HEK293 (cell line): ENCODE measurements at regions not wholly inside any gene's neighbourhood (a gene's known extent, or its start where the extent isn't known, plus 50 kb on each side); places are given as distances from the start of the nearest gene placed in this dataset.

ENCODE experiments used
- CTCF ChIA-PET: fragments of 350-600 bp; formaldehyde crosslinking; extraction: SDS; loops from one replicate; lab custom pipeline; 2021; ENCODE audit warnings: antibody characterized with exemption; lab: Yijun Ruan, JAX
- POLR2A ChIA-PET: fragments of 300-600 bp; formaldehyde crosslinking; extraction: SDS; loops from one replicate; lab custom pipeline; 2020; ENCODE audit warnings: antibody characterized with exemption, inconsistent platforms; lab: Yijun Ruan, JAX
- H3K27ac ChIP-seq: fragments of 200-500 bp; sonication (Bioruptor generic); 2 replicates; pipeline ENCODE4 v1.5.1; 2014; ENCODE audit warnings: low read depth, low read length, control low read depth, inconsistent platforms; ENCODE audit errors: extremely low read depth
- H3K36me3 ChIP-seq, 2 experiments: fragments of 200-500 bp in 1 of 2; sonication (Bioruptor generic) in 1 of 2; 1 replicate in 1 of 2; 2 replicates in 1 of 2; pipeline ENCODE4 v1.5.1; 2014 to 2017; ENCODE audit warnings: inconsistent platforms in 2 of 2, low read length in 2 of 2; ENCODE audit not compliant: control insufficient read depth in 2 of 2, insufficient read depth in 1 of 2
- H3K4me1 ChIP-seq: fragments of 200-500 bp; sonication (Bioruptor generic); 2 replicates; pipeline ENCODE4 v1.5.1; 2014; ENCODE audit warnings: mild to moderate bottlenecking, low read length, inconsistent platforms; ENCODE audit not compliant: control insufficient read depth, insufficient read depth
- H3K4me3 ChIP-seq: 2 replicates; pipeline ENCODE4 v1.5.1; 2011; ENCODE audit warnings: low read depth, mild to moderate bottlenecking, control low read depth, low read length, moderate library complexity
- H3K9me3 ChIP-seq: fragments of 200-500 bp; sonication (Bioruptor generic); 2 replicates; pipeline ENCODE4 v1.5.1; 2014; ENCODE audit warnings: low read depth, low read length, inconsistent platforms; ENCODE audit not compliant: control insufficient read depth, insufficient read depth
- MEIS1 ChIP-seq: sonication (generic); formaldehyde crosslinking; IDR thresholded peaks from 2 replicates; pipeline ENCODE4 v1.8.1; 2022; ENCODE audit warnings: missing genetic modification reagents, mild to moderate bottlenecking, borderline replicate concordance
- RBAK ChIP-seq: fragments of 450-650 bp; formaldehyde crosslinking; IDR thresholded peaks from 2 replicates; pipeline ENCODE4 v1.5.1; 2016; ENCODE audit warnings: missing biosample characterization, missing genetic modification characterization
- SP3 ChIP-seq: fragments of 450-650 bp; formaldehyde crosslinking; IDR thresholded peaks from 2 replicates; pipeline ENCODE4 v1.5.1; 2016; ENCODE audit warnings: missing biosample characterization, missing genetic modification characterization
- ZBTB20 ChIP-seq: fragments of 450-650 bp; formaldehyde crosslinking; IDR thresholded peaks from 2 replicates; pipeline ENCODE4 v1.5.1; 2016; ENCODE audit warnings: missing biosample characterization, missing genetic modification characterization
- ZNF214 ChIP-seq: fragments of 450-650 bp; formaldehyde crosslinking; IDR thresholded peaks from 2 replicates; pipeline ENCODE4 v1.5.1; 2017; ENCODE audit warnings: missing biosample characterization, mild to moderate bottlenecking, missing genetic modification characterization, borderline replicate concordance
- ZNF335 ChIP-seq: fragments of 450-650 bp; formaldehyde crosslinking; conservative IDR thresholded peaks from 2 replicates; pipeline ENCODE4 v1.5.1; 2016; ENCODE audit warnings: missing biosample characterization, missing genetic modification characterization
- ZNF530 ChIP-seq: fragments of 450-650 bp; formaldehyde crosslinking; IDR thresholded peaks from 2 replicates; pipeline ENCODE4 v1.5.1; 2016; ENCODE audit warnings: low read depth, missing biosample characterization, missing genetic modification characterization
- ZNF555 ChIP-seq: fragments of 450-650 bp; formaldehyde crosslinking; conservative IDR thresholded peaks from 2 replicates; pipeline ENCODE4 v1.5.1; 2017; ENCODE audit warnings: missing biosample characterization, mild to moderate bottlenecking, missing genetic modification characterization, inconsistent platforms
- ZNF777 ChIP-seq: fragments of 450-650 bp; formaldehyde crosslinking; IDR thresholded peaks from 2 replicates; pipeline ENCODE4 v1.5.1; 2017; ENCODE audit warnings: missing biosample characterization, missing genetic modification characterization, borderline replicate concordance
- TF ChIP-seq, protein P1 (sequence below): fragments of 450-650 bp; formaldehyde crosslinking; IDR thresholded peaks from 2 replicates; pipeline ENCODE4 v1.5.1; 2017; ENCODE audit warnings: missing biosample characterization, missing genetic modification characterization
- TF ChIP-seq, protein P2 (sequence below): fragments of 450-650 bp; formaldehyde crosslinking; IDR thresholded peaks from 2 replicates; pipeline ENCODE4 v1.5.1; 2016; ENCODE audit warnings: missing biosample characterization, missing genetic modification characterization
- TF ChIP-seq, protein P3 (sequence below): fragments of 450-650 bp; formaldehyde crosslinking; IDR thresholded peaks from 2 replicates; pipeline ENCODE4 v1.5.1; 2017; ENCODE audit warnings: missing biosample characterization, missing genetic modification characterization
- TF ChIP-seq, protein P4 (sequence below): fragments of 450-650 bp; formaldehyde crosslinking; IDR thresholded peaks from 2 replicates; pipeline ENCODE4 v1.5.1; 2016; ENCODE audit warnings: missing biosample characterization, missing genetic modification characterization

- H3K4me1 ChIP-seq, result no peaks in the 10 kb centered on the region
- ChIA-PET CTCF (no interaction called here), POLR2A (no interaction called here)
- H3K36me3 ChIP-seq, result no peaks in the 10 kb centered on the region
- TF ChIP-seq ZBTB20 (tag by site-specific recombination) (no peak), ZNF555 (tag by site-specific recombination) (no peak), ZNF530 (tag by site-specific recombination) (no peak), MEIS1 (no peak), ZNF335 (tag by site-specific recombination) (no peak)
- TF ChIP-seq, protein P1, sequence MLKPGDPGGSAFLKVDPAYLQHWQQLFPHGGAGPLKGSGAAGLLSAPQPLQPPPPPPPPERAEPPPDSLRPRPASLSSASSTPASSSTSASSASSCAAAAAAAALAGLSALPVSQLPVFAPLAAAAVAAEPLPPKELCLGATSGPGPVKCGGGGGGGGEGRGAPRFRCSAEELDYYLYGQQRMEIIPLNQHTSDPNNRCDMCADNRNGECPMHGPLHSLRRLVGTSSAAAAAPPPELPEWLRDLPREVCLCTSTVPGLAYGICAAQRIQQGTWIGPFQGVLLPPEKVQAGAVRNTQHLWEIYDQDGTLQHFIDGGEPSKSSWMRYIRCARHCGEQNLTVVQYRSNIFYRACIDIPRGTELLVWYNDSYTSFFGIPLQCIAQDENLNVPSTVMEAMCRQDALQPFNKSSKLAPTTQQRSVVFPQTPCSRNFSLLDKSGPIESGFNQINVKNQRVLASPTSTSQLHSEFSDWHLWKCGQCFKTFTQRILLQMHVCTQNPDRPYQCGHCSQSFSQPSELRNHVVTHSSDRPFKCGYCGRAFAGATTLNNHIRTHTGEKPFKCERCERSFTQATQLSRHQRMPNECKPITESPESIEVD (tag by site-specific recombination), result no peak
- TF ChIP-seq, protein P2, sequence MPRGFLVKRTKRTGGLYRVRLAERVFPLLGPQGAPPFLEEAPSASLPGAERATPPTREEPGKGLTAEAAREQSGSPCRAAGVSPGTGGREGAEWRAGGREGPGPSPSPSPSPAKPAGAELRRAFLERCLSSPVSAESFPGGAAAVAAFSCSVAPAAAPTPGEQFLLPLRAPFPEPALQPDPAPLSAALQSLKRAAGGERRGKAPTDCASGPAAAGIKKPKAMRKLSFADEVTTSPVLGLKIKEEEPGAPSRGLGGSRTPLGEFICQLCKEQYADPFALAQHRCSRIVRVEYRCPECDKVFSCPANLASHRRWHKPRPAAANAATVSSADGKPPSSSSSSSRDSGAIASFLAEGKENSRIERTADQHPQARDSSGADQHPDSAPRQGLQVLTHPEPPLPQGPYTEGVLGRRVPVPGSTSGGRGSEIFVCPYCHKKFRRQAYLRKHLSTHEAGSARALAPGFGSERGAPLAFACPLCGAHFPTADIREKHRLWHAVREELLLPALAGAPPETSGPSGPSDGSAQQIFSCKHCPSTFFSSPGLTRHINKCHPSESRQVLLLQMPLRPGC (tag by site-specific recombination), result no peak
- no peaks in the 10 kb centered on the region for H3K9me3 ChIP-seq
- no peak overlapping the region for H3K27ac ChIP-seq
- H3K4me3 ChIP-seq, result no peak overlapping the region
Observed at GRCh38 chr7:56491636-56492425, 375.6 kb upstream of the NUPR2 start.

- H3K36me3 ChIP-seq, result no peaks in the 10 kb centered on the region
- no peaks in the 10 kb centered on the region for H3K9me3 ChIP-seq
- H3K4me1 ChIP-seq, result no peaks in the 10 kb centered on the region
- TF ChIP-seq RBAK (tag by site-specific recombination) (no peak), SP3 (no peak), ZNF777 (tag by site-specific recombination) (no peak), ZNF214 (tag by site-specific recombination) (no peak)
- TF ChIP-seq, protein P3, sequence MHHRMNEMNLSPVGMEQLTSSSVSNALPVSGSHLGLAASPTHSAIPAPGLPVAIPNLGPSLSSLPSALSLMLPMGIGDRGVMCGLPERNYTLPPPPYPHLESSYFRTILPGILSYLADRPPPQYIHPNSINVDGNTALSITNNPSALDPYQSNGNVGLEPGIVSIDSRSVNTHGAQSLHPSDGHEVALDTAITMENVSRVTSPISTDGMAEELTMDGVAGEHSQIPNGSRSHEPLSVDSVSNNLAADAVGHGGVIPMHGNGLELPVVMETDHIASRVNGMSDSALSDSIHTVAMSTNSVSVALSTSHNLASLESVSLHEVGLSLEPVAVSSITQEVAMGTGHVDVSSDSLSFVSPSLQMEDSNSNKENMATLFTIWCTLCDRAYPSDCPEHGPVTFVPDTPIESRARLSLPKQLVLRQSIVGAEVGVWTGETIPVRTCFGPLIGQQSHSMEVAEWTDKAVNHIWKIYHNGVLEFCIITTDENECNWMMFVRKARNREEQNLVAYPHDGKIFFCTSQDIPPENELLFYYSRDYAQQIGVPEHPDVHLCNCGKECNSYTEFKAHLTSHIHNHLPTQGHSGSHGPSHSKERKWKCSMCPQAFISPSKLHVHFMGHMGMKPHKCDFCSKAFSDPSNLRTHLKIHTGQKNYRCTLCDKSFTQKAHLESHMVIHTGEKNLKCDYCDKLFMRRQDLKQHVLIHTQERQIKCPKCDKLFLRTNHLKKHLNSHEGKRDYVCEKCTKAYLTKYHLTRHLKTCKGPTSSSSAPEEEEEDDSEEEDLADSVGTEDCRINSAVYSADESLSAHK (tag by site-specific recombination), result no peak
- TF ChIP-seq, protein P4, sequence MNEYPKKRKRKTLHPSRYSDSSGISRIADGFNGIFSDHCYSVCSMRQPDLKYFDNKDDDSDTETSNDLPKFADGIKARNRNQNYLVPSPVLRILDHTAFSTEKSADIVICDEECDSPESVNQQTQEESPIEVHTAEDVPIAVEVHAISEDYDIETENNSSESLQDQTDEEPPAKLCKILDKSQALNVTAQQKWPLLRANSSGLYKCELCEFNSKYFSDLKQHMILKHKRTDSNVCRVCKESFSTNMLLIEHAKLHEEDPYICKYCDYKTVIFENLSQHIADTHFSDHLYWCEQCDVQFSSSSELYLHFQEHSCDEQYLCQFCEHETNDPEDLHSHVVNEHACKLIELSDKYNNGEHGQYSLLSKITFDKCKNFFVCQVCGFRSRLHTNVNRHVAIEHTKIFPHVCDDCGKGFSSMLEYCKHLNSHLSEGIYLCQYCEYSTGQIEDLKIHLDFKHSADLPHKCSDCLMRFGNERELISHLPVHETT (tag by site-specific recombination), result no peak
- TF ChIP-seq, protein P1 (tag by site-specific recombination), result no peak
- ChIA-PET CTCF (no interaction called here), POLR2A (no interaction called here)
- H3K4me3 ChIP-seq, result no peak overlapping the region
- no peak overlapping the region for H3K27ac ChIP-seq
Observed at GRCh38 chr7:56483861-56484550, 367.8 kb upstream of the NUPR2 start.
